ENCODE measurements at regions not wholly inside any gene's neighbourhood (a gene's known extent, or its start where the extent isn't known, plus 50 kb on each side); places are given as distances from the start of the nearest gene placed in this dataset.

GRCh38 chr4:86543080-86543479, 51.0 kb upstream of the PTPN13 start:
- TF ChIP-seq CTCF (IDR thresholded peaks at IDR 0.05) (no peak), ZFX (IDR thresholded peaks at IDR 0.05; ENCODE audit: borderline replicate concordance) (no peak)
